Tibial nerve (tissue), 4 donors: ENCODE measurements at regions not wholly inside any gene's neighbourhood (a gene's known extent, or its start where the extent isn't known, plus 50 kb on each side); places are given as distances from the start of the nearest gene placed in this dataset.
"Not testable (repeated sequence)": the region's sequence is repeated elsewhere in the genome, so short reads cannot be mapped to it uniquely, and the experiment has no call there.

Experiments used
- DNase-seq, 2 donors: peaks; one replicate each; pipeline ENCODE4 v3.0.0-alpha.2; 2019; ENCODE audit warnings: low spot score in 2 of 2
- H3K27ac ChIP-seq, 4 donors: fragments of 200-600 bp; sonication (generic) in 3 of 4; one replicate each; pipeline ENCODE4 v1.5.1; 2017 to 2019; ENCODE audit warnings: mild to moderate bottlenecking in 1 of 4
- H3K27me3 ChIP-seq, 2 donors: fragments of 200-600 bp; sonication (generic) in 1 of 2; one replicate each; pipeline versions ENCODE4 v1.5.1 to v1.6.0; 2017 to 2019
- H3K36me3 ChIP-seq, 3 donors: fragments of 200-600 bp; sonication (generic); one replicate each; pipeline ENCODE4 v1.5.1; 2018 to 2019
- H3K4me1 ChIP-seq, 4 donors: fragments of 200-600 bp; sonication (generic) in 3 of 4; one replicate each; pipeline ENCODE4 v1.5.1; 2017 to 2019
- H3K4me3 ChIP-seq, 4 donors: fragments of 200-600 bp; sonication (generic) in 3 of 4; one replicate each; pipeline ENCODE4 v1.5.1; 2017 to 2019; ENCODE audit warnings: mild to moderate bottlenecking in 1 of 4, moderate library complexity in 1 of 4
- H3K9me3 ChIP-seq, 4 donors: fragments of 200-600 bp; sonication (generic) in 3 of 4; one replicate each; pipeline ENCODE4 v1.5.1; 2017 to 2019
- EP300 ChIP-seq, 2 donors: sonication (generic); formaldehyde crosslinking; IDR thresholded peaks; one replicate each; pipeline ENCODE4 v1.6.1; 2017; ENCODE audit warnings: antibody characterized with exemption in 2 of 2, mild to moderate bottlenecking in 1 of 2
- POLR2A ChIP-seq, 2 donors: fragments of 450-650 bp; IDR thresholded peaks; one replicate each; pipeline ENCODE4 v1.6.1; 2017; ENCODE audit warnings: antibody characterized with exemption in 2 of 2, mild to moderate bottlenecking in 2 of 2, moderate library complexity in 2 of 2
- WGBS, 2 donors: methylation state at CpG; one replicate each; pipeline ENCODE4 v1.1.5; 2018; 5-methylcytosine and 5-hydroxymethylcytosine counted together
- TF ChIP-seq, protein P1 (sequence below), 5 experiments: fragments of 200-600 bp in 3 of 5; fragments of 450-650 bp in 2 of 5; sonication (generic) in 3 of 5; IDR thresholded peaks; one replicate each; pipeline ENCODE4 v1.5.1; 2016 to 2019; ENCODE audit warnings: antibody characterized with exemption in 5 of 5, mild to moderate bottlenecking in 3 of 5, moderate library complexity in 2 of 5

- TF ChIP-seq EP300 (IDR thresholded peaks at IDR 0.05) (no peak), POLR2A (IDR thresholded peaks at IDR 0.05) (no peak)
- TF ChIP-seq, protein P1, sequence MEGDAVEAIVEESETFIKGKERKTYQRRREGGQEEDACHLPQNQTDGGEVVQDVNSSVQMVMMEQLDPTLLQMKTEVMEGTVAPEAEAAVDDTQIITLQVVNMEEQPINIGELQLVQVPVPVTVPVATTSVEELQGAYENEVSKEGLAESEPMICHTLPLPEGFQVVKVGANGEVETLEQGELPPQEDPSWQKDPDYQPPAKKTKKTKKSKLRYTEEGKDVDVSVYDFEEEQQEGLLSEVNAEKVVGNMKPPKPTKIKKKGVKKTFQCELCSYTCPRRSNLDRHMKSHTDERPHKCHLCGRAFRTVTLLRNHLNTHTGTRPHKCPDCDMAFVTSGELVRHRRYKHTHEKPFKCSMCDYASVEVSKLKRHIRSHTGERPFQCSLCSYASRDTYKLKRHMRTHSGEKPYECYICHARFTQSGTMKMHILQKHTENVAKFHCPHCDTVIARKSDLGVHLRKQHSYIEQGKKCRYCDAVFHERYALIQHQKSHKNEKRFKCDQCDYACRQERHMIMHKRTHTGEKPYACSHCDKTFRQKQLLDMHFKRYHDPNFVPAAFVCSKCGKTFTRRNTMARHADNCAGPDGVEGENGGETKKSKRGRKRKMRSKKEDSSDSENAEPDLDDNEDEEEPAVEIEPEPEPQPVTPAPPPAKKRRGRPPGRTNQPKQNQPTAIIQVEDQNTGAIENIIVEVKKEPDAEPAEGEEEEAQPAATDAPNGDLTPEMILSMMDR (IDR thresholded peaks at IDR 0.05) = no peak
- Histone ChIP-seq H3K27ac (no peak overlapping the region), H3K4me1 (peaks cover 0 to 4% (median 0%) of the 10 kb centered on the region in 4 donors), H3K27me3 (no peaks in the 10 kb centered on the region), H3K9me3 (no peaks in the 10 kb centered on the region), H3K4me3 (no peak overlapping the region), H3K36me3 (no peaks in the 10 kb centered on the region)
- WGBS, 2 donors = 49 to 55% methylated on average over 2 of the region's 2 CpGs
- DNase-seq = no peak
These were observed 590.8 kb upstream of the SPRY2 start for GRCh38 chr13:80931766-80932165.

DNA sequence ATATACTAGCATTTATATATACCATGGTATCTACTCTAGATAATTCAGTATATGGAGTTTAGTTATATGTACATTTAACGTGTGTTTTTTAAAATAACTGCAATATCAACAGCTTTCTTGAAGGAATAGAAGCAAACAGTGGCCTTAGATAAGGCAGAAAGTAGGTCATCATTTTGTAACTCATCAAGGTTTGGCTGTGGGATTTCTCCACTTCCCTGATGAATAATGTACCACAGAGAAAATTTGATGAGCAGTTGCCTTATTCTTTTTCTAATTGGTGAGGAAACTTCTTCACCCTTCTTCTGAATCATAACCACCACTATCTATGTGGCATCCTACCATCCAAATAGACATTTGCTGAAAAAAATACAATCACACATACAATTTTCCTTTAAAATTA lies 590.2 kb upstream of the SPRY2 start:
- peaks cover 0 to 4% (median 0%) of the 10 kb centered on the region in 4 donors for H3K4me1 ChIP-seq
- H3K9me3 ChIP-seq = no peaks in the 10 kb centered on the region
- TF ChIP-seq POLR2A (IDR thresholded peaks at IDR 0.05) (no peak), EP300 (IDR thresholded peaks at IDR 0.05) (no peak)
- TF ChIP-seq, protein P1 (IDR thresholded peaks at IDR 0.05) = no peak
- no peaks in the 10 kb centered on the region for H3K27me3 ChIP-seq
- H3K4me3 ChIP-seq = no peak overlapping the region
- DNase-seq = no peak
- no peaks in the 10 kb centered on the region for H3K36me3 ChIP-seq
- WGBS, 2 donors = 84 to 89% methylated on average over 1 of the region's 1 CpG
- no peak overlapping the region for H3K27ac ChIP-seq

- WGBS, 2 donors = 90 to 93% methylated on average over 3 of the region's 3 CpGs
- Histone ChIP-seq H3K27me3 (no peaks in the 10 kb centered on the region), H3K4me3 (no peak overlapping the region), H3K9me3 (no peaks in the 10 kb centered on the region), H3K4me1 (peaks cover 0 to 4% (median 0%) of the 10 kb centered on the region in 4 donors), H3K36me3 (no peaks in the 10 kb centered on the region), H3K27ac (no peak overlapping the region)
- TF ChIP-seq, protein P1 (IDR thresholded peaks at IDR 0.05) = no peak
- DNase-seq = no peak
These were observed 587.3 kb upstream of the SPRY2 start for GRCh38 chr13:80928241-80928640.

GRCh38 chr13:80926024-80926423 lies 585.1 kb upstream of the SPRY2 start:
- not testable (repeated sequence) for H3K4me1 ChIP-seq, H3K9me3 ChIP-seq, H3K36me3 ChIP-seq, DNase-seq, H3K4me3 ChIP-seq, H3K27ac ChIP-seq, H3K27me3 ChIP-seq
- 96 to 98% methylated on average over 3 of the region's 3 CpGs for WGBS, 2 donors

DNA sequence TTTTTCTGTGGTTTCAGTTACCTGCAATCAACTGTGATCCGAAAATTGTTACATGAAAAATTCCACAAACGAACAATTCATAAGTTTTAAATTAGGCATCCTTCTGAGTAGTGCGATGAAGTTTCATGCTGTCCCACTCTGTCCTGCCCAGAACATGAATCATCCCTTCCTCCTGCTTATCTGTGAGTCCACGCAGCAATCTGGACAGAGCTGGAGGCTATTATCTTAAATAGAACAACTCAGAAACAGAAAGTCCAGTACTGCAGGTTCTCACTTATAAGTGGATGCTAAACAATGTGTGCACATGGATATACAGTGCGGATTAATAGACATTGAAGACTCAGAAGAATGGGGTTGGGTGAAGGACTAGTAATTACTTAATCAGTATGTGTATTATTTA lies 583.7 kb upstream of the SPRY2 start:
- Histone ChIP-seq H3K4me3 (no peak overlapping the region), H3K4me1 (no peaks in the 10 kb centered on the region), H3K27ac (no peak overlapping the region), H3K36me3 (no peaks in the 10 kb centered on the region), H3K9me3 (no peaks in the 10 kb centered on the region), H3K27me3 (no peaks in the 10 kb centered on the region)
- no peak for DNase-seq
- TF ChIP-seq, protein P1 (IDR thresholded peaks at IDR 0.05) = no peak
- TF ChIP-seq EP300 (IDR thresholded peaks at IDR 0.05) (no peak), POLR2A (IDR thresholded peaks at IDR 0.05) (no peak)
- 74 to 79% methylated on average over 5 of the region's 5 CpGs for WGBS, 2 donors

DNA sequence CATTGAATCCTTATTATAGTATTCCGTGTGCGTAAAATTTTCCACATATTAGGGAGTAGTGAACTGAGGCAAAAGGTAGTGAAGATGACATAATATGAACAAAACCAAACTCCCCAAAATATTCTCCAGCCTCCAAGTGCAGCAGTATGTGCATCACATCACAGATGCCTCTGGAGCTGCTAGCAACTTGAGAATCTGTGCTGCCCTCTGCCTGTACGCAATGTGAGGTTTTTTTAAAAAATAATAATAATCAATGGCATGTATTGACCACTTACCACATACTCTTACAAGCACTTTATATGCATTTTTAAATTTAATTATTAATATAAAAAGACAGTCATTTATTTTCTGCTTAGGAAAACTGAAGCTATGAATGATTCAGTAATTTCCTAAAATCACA lies 583.0 kb upstream of the SPRY2 start:
- no peak for DNase-seq
- Histone ChIP-seq H3K4me1 (no peaks in the 10 kb centered on the region), H3K27me3 (no peaks in the 10 kb centered on the region), H3K36me3 (no peaks in the 10 kb centered on the region), H3K9me3 (no peaks in the 10 kb centered on the region), H3K4me3 (no peak overlapping the region), H3K27ac (no peak overlapping the region)
- TF ChIP-seq POLR2A (IDR thresholded peaks at IDR 0.05) = no peak
- TF ChIP-seq, protein P1 (IDR thresholded peaks at IDR 0.05) = peak in 2 of 5 experiments; percentile 16 to 38
- WGBS, 2 donors = 76 to 81% methylated on average over 3 of the region's 3 CpGs
